ENCODE measurements at regions not wholly inside any gene's neighbourhood (a gene's known extent, or its start where the extent isn't known, plus 50 kb on each side); places are given as distances from the start of the nearest gene placed in this dataset.
A peak's percentile ranks its signal among the peaks of the same experiment; 100 is the strongest.

- DNase-seq: no peak
Measured at GRCh38 chr5:124089578-124089977, 577.6 kb downstream of the CSNK1G3 start.

- no peak for DNase-seq
Measured at GRCh38 chr5:124088289-124089032, 576.5 kb downstream of the CSNK1G3 start.

- DNase-seq: no peak
Measured at GRCh38 chr5:124087752-124088151, 575.8 kb downstream of the CSNK1G3 start.

- no peak for DNase-seq
Measured at GRCh38 chr5:124080256-124080655, 568.3 kb downstream of the CSNK1G3 start.

GRCh38 chr5:124079062-124079461, 567.1 kb downstream of the CSNK1G3 start:
- DNase-seq: no peak

GRCh38 chr5:124074500-124074899, 562.5 kb downstream of the CSNK1G3 start:
- DNase-seq: no peak

GRCh38 chr5:124072570-124072969, 560.6 kb downstream of the CSNK1G3 start:
- no peak for DNase-seq

GRCh38 chr5:124071039-124071438, 559.1 kb downstream of the CSNK1G3 start:
- no peak for DNase-seq

- no peak for DNase-seq
Measured at GRCh38 chr5:124065508-124065907, 553.5 kb downstream of the CSNK1G3 start.

GRCh38 chr5:124064956-124065355, 553.0 kb downstream of the CSNK1G3 start:
- DNase-seq: no peak

- DNase-seq: no peak
Measured at GRCh38 chr5:124061663-124062062, 549.7 kb downstream of the CSNK1G3 start.

- DNase-seq: no peak
Measured at GRCh38 chr5:124061068-124061430, 549.1 kb downstream of the CSNK1G3 start.

GRCh38 chr5:124060413-124061067, 548.6 kb downstream of the CSNK1G3 start:
- DNase-seq: no peak

GRCh38 chr5:124060011-124060410, 548.0 kb downstream of the CSNK1G3 start:
- no peak for DNase-seq

GRCh38 chr5:124059200-124059599, 547.2 kb downstream of the CSNK1G3 start:
- DNase-seq: no peak

- no peak for DNase-seq
Measured at GRCh38 chr5:124057724-124058231, 545.8 kb downstream of the CSNK1G3 start.

GRCh38 chr5:124056991-124057723, 545.2 kb downstream of the CSNK1G3 start:
- DNase-seq: no peak

- no peak for DNase-seq
Measured at GRCh38 chr5:124056326-124056990, 544.5 kb downstream of the CSNK1G3 start.

- DNase-seq: no peak
Measured at GRCh38 chr5:124055751-124056150, 543.8 kb downstream of the CSNK1G3 start.

GRCh38 chr5:124054564-124054963, 542.6 kb downstream of the CSNK1G3 start:
- no peak for DNase-seq

GRCh38 chr5:124053340-124053739, 541.4 kb downstream of the CSNK1G3 start:
- no peak for DNase-seq

GRCh38 chr5:124052201-124052600, 540.2 kb downstream of the CSNK1G3 start:
- DNase-seq: peak; percentile 79

- DNase-seq: no peak
Measured at GRCh38 chr5:124050120-124050770, 538.3 kb downstream of the CSNK1G3 start.
